Thyroid gland (tissue), 4 donors: ENCODE measurements at regions not wholly inside any gene's neighbourhood (a gene's known extent, or its start where the extent isn't known, plus 50 kb on each side); places are given as distances from the start of the nearest gene placed in this dataset.

ENCODE experiments used
- CTCF ChIP-seq, 6 experiments: fragments of 200-600 bp in 3 of 6; fragments of 450-650 bp in 3 of 6; sonication (generic) in 3 of 6; IDR thresholded peaks; one replicate each; pipeline ENCODE4 v1.5.1; 2016 to 2019; ENCODE audit warnings: antibody characterized with exemption in 6 of 6, mild to moderate bottlenecking in 2 of 6, inconsistent platforms in 1 of 6, moderate library complexity in 1 of 6
- POLR2A ChIP-seq, 2 donors: fragments of 450-650 bp; IDR thresholded peaks; one replicate each; pipeline ENCODE4 v1.6.1; 2017; ENCODE audit warnings: antibody characterized with exemption in 2 of 2, mild to moderate bottlenecking in 2 of 2, moderate library complexity in 1 of 2

GRCh38 chr2:138979131-138979785 is 199.1 kb upstream of the NXPH2 start:
- TF ChIP-seq CTCF (IDR thresholded peaks at IDR 0.05), result no peak
- no peak for TF ChIP-seq POLR2A (IDR thresholded peaks at IDR 0.05)
